ENCODE measurements at regions not wholly inside any gene's neighbourhood (a gene's known extent, or its start where the extent isn't known, plus 50 kb on each side); places are given as distances from the start of the nearest gene placed in this dataset.

- no peak for DNase-seq
Measured at GRCh38 chr9:16236882-16237281, 633.6 kb downstream of the BNC2 start.

- no peak for DNase-seq
Measured at GRCh38 chr9:16238623-16239138, 631.8 kb downstream of the BNC2 start.

- no peak for DNase-seq
Measured at GRCh38 chr9:16241231-16241630, 629.2 kb downstream of the BNC2 start.

- DNase-seq: no peak
Measured at GRCh38 chr9:16243798-16244197, 626.7 kb downstream of the BNC2 start.

- no peak for DNase-seq
Measured at GRCh38 chr9:16245756-16246440, 624.6 kb downstream of the BNC2 start.

GRCh38 chr9:16246785-16247184 lies 623.7 kb downstream of the BNC2 start:
- DNase-seq: no peak

GRCh38 chr9:16247188-16247875 lies 623.1 kb downstream of the BNC2 start:
- peak in 1 of 2 donors; percentile 26 for DNase-seq

- DNase-seq: no peak
Measured at GRCh38 chr9:16248822-16249221, 621.6 kb downstream of the BNC2 start.

GRCh38 chr9:16252616-16253015 lies 617.9 kb downstream of the BNC2 start:
- DNase-seq: no peak

- DNase-seq: no peak
Measured at GRCh38 chr9:16254674-16255073, 615.8 kb downstream of the BNC2 start.

- no peak for DNase-seq
Measured at GRCh38 chr9:16255217-16255616, 615.3 kb downstream of the BNC2 start.

- no peak for DNase-seq
Measured at GRCh38 chr9:16257604-16258003, 612.9 kb downstream of the BNC2 start.

- no peak for DNase-seq
Measured at GRCh38 chr9:16258191-16258590, 612.3 kb downstream of the BNC2 start.

GRCh38 chr9:16258708-16259107 lies 611.8 kb downstream of the BNC2 start:
- DNase-seq: no peak

- no peak for DNase-seq
Measured at GRCh38 chr9:16262477-16263261, 607.8 kb downstream of the BNC2 start.

GRCh38 chr9:16265688-16266087 lies 604.8 kb downstream of the BNC2 start:
- DNase-seq: no peak

- no peak for DNase-seq
Measured at GRCh38 chr9:16266648-16267276, 603.7 kb downstream of the BNC2 start.

- peak; percentile 43 to 53 for DNase-seq
Measured at GRCh38 chr9:16267281-16268066, 603.0 kb downstream of the BNC2 start.

- DNase-seq: no peak
Measured at GRCh38 chr9:16268067-16268881, 602.2 kb downstream of the BNC2 start.

- no peak for DNase-seq
Measured at GRCh38 chr9:16271967-16272366, 598.5 kb downstream of the BNC2 start.

Data from right lung (tissue), 2 donors.